PC-3 (cell line): ENCODE measurements at regions not wholly inside any gene's neighbourhood (a gene's known extent, or its start where the extent isn't known, plus 50 kb on each side); places are given as distances from the start of the nearest gene placed in this dataset.

Experiments used
- ATAC-seq: fragments of 200-7000 bp; cut with Tn5 transposase; 2 replicates; pipeline ENCODE4 v1.9.1; 2020; ENCODE audit warnings: mild to moderate bottlenecking, moderate library complexity
- BruUV-seq: library from RNA; stranded (reverse); fragments of 400-500 nt; replicated peaks from 2 replicates; lab custom pipeline; 2021; lab: Mats Ljungman, UMichigan
- CTCF ChIA-PET: fragments of 300-600 bp; sonication (Branson Sonifier 250); formaldehyde crosslinking; loops from one replicate; lab custom pipeline; 2022; ENCODE audit warnings: antibody characterized with exemption; lab: Charles Lee
- POLR2A ChIA-PET: fragments of 300-600 bp; sonication (Branson Sonifier 250); formaldehyde crosslinking; loops from one replicate; lab custom pipeline; 2022; ENCODE audit warnings: antibody characterized with exemption; ENCODE audit not compliant: unreplicated experiment; lab: Charles Lee
- DNase-seq: peaks from one replicate; pipeline ENCODE4 v3.0.0-alpha.2; 2015
- H2AFZ ChIP-seq: fragments of 300-600 bp; sonication (generic); 2 replicates; pipeline ENCODE4 v1.6.0; 2016; ENCODE audit warnings: antibody characterized with exemption, low read length
- H3F3A ChIP-seq: fragments of 300-600 bp; sonication (generic); one replicate; pipeline ENCODE4 v1.6.0; 2017; ENCODE audit warnings: antibody characterized with exemption, low read length, control low read depth, mild to moderate bottlenecking; ENCODE audit not compliant: unreplicated experiment
- H3K27ac ChIP-seq: fragments of 300-600 bp; sonication (generic); 2 replicates; pipeline ENCODE4 v1.5.1; 2016; ENCODE audit warnings: mild to moderate bottlenecking, low read length
- H3K27me3 ChIP-seq: fragments of 300-600 bp; sonication (generic); 2 replicates; pipeline ENCODE4 v1.6.1; 2016; ENCODE audit warnings: low read length, mixed read lengths
- H3K36me3 ChIP-seq: fragments of 300-600 bp; sonication (generic); 2 replicates; pipeline ENCODE4 v1.6.1; 2016; ENCODE audit warnings: low read depth, mixed run types, low read length, mixed read lengths
- H3K4me1 ChIP-seq: fragments of 300-600 bp; sonication (generic); 2 replicates; pipeline ENCODE4 v1.5.1; 2016; ENCODE audit warnings: low read length; ENCODE audit not compliant: insufficient read depth
- H3K4me2 ChIP-seq: fragments of 300-600 bp; sonication (generic); 2 replicates; pipeline ENCODE4 v1.6.0; 2016; ENCODE audit warnings: low read length
- H3K4me3 ChIP-seq: fragments of 300-600 bp; sonication (generic); 2 replicates; pipeline ENCODE4 v1.5.1; 2016; ENCODE audit warnings: mild to moderate bottlenecking, low read length, mixed read lengths
- H3K79me2 ChIP-seq: fragments of 300-600 bp; sonication (generic); 2 replicates; pipeline ENCODE4 v1.6.1; 2017; ENCODE audit warnings: low read length, mixed read lengths
- H3K9ac ChIP-seq: fragments of 300-600 bp; sonication (generic); 2 replicates; pipeline ENCODE4 v1.6.0; 2016; ENCODE audit warnings: mild to moderate bottlenecking, low read length
- H3K9me2 ChIP-seq: fragments of 300-600 bp; sonication (generic); replicated peaks from 2 replicates; pipeline ENCODE4 v1.6.1; 2016; ENCODE audit warnings: mixed run types, low read length, mixed read lengths
- H3K9me3 ChIP-seq: fragments of 300-600 bp; sonication (generic); 2 replicates; pipeline ENCODE4 v1.6.1; 2016; ENCODE audit warnings: low read length, mixed read lengths
- H4K20me1 ChIP-seq: fragments of 300-600 bp; sonication (generic); 2 replicates; pipeline ENCODE4 v1.6.1; 2016; ENCODE audit warnings: low read length, mixed read lengths
- EZH2 ChIP-seq: fragments of 300-600 bp; sonication (generic); IDR thresholded peaks from one replicate; pipeline ENCODE4 v1.6.1; 2017; ENCODE audit warnings: antibody characterized with exemption, mild to moderate bottlenecking, low read length; ENCODE audit not compliant: unreplicated experiment
- EZH2phosphoT487 ChIP-seq: fragments of 300-600 bp; sonication (generic); IDR thresholded peaks from 2 replicates; pipeline ENCODE4 v1.6.1; 2018; ENCODE audit warnings: mild to moderate bottlenecking, antibody characterized with exemption, low read length, borderline replicate concordance
- intact Hi-C: fragments of 100-400 bp; cut with micrococcal nuclease; formaldehyde crosslinking; loops from 2 replicates; pipeline ENCODE4 v1.9.0; 2023
- TF ChIP-seq, protein P1 (sequence below): fragments of 300-600 bp; sonication (generic); conservative IDR thresholded peaks from 2 replicates; pipeline ENCODE4 v1.5.1; 2017; ENCODE audit warnings: antibody characterized with exemption, low read depth, mild to moderate bottlenecking, low read length

DNA sequence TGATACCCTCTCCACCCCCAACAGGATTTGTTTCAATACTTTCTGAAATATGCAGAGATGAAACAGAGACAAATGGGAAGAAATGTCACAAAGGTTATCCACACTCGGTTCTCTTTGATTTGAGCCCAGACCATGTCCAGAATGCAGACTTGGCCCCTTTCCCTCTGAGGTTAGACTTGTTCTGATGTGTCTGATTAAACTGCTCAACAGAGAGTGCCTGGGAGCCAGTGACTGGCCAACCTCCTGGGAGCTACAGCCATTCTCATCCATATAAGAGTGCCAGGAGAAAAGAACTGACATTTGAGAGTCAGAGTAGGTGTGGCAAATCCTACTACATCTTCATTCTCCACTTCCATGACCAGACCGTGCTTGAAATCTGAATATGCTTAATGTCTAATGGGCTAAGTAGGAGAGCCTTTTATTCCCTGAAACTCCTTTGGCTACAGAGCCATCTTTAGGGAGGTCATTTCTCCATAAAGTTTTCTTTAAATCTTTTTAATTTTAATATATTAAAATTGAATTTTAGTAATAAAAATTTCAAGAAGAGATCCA is 201.4 kb downstream of the BLID start:
- no peaks in the 10 kb centered on the region for H3K9me2 ChIP-seq
- intact Hi-C loops, result no loop called here
- TF ChIP-seq EZH2 (no peak), EZH2phosphoT487 (no peak)
- TF ChIP-seq, protein P1, sequence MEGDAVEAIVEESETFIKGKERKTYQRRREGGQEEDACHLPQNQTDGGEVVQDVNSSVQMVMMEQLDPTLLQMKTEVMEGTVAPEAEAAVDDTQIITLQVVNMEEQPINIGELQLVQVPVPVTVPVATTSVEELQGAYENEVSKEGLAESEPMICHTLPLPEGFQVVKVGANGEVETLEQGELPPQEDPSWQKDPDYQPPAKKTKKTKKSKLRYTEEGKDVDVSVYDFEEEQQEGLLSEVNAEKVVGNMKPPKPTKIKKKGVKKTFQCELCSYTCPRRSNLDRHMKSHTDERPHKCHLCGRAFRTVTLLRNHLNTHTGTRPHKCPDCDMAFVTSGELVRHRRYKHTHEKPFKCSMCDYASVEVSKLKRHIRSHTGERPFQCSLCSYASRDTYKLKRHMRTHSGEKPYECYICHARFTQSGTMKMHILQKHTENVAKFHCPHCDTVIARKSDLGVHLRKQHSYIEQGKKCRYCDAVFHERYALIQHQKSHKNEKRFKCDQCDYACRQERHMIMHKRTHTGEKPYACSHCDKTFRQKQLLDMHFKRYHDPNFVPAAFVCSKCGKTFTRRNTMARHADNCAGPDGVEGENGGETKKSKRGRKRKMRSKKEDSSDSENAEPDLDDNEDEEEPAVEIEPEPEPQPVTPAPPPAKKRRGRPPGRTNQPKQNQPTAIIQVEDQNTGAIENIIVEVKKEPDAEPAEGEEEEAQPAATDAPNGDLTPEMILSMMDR, result no peak
- POLR2A ChIA-PET, result no interaction called here
- no peak for ATAC-seq
- H3K27ac ChIP-seq, result no peak overlapping the region
- H3K4me3 ChIP-seq, result no peak overlapping the region
- no peaks in the 10 kb centered on the region for H3K27me3 ChIP-seq
- H3K36me3 ChIP-seq, result no peaks in the 10 kb centered on the region
- CTCF ChIA-PET, result no interaction called here
- no peak for DNase-seq
- no peak overlapping the region for H3K4me2 ChIP-seq
- H3K9me3 ChIP-seq, result no peaks in the 10 kb centered on the region
- H3K4me1 ChIP-seq, result no peaks in the 10 kb centered on the region
- H3F3A ChIP-seq, result no peaks in the 10 kb centered on the region
- H4K20me1 ChIP-seq, result no peaks in the 10 kb centered on the region
- H3K9ac ChIP-seq, result no peak overlapping the region
- no TSS peak for BruUV-seq
- no peaks in the 10 kb centered on the region for H3K79me2 ChIP-seq
- H2AFZ ChIP-seq, result no peak overlapping the region

- BruUV-seq, result no TSS peak
- Histone ChIP-seq H3K9me3 (no peaks in the 10 kb centered on the region), H3K9me2 (no peaks in the 10 kb centered on the region), H3K9ac (no peak overlapping the region), H3K27ac (no peak overlapping the region), H3K4me1 (no peaks in the 10 kb centered on the region), H3K36me3 (no peaks in the 10 kb centered on the region), H3K4me2 (no peak overlapping the region), H3F3A (no peaks in the 10 kb centered on the region), H3K79me2 (no peaks in the 10 kb centered on the region), H3K4me3 (no peak overlapping the region), H3K27me3 (no peaks in the 10 kb centered on the region), H4K20me1 (no peaks in the 10 kb centered on the region), H2AFZ (no peak overlapping the region)
- CTCF ChIA-PET, result no interaction called here
- DNase-seq (no peak), ATAC-seq (no peak)
- TF ChIP-seq EZH2phosphoT487 (no peak), EZH2 (no peak)
- TF ChIP-seq, protein P1, result no peak
- POLR2A ChIA-PET, result no interaction called here
- intact Hi-C loops, result no loop called here
These were observed 206.4 kb downstream of the BLID start for GRCh38 chr11:121909596-121909995.

DNA sequence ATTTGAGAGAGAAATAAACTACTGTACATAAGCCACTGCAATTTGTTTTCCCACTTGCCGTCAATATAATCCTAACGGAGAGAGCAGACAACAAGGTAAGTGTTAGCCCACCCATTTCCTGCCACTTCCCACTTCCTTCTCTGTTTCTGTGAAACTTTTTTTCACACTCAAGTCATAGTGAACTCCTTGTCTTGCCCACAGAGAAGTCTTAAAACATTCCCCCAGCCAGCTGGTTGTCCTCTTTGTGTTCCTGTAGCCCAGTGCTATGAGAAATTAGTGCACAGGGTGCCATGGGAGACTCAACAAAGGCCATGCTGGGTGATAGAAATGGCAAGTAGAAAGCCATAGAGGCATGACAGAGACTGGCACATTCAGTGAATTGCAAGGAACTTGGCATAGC is 208.6 kb downstream of the BLID start:
- ChIA-PET CTCF (no interaction called here), POLR2A (no interaction called here)
- no TSS peak for BruUV-seq
- Histone ChIP-seq H3F3A (no peaks in the 10 kb centered on the region), H3K9me3 (no peaks in the 10 kb centered on the region), H3K9ac (no peak overlapping the region), H2AFZ (no peak overlapping the region), H3K4me3 (no peak overlapping the region), H3K4me1 (no peaks in the 10 kb centered on the region), H3K36me3 (no peaks in the 10 kb centered on the region), H4K20me1 (no peaks in the 10 kb centered on the region), H3K79me2 (no peaks in the 10 kb centered on the region), H3K27me3 (no peaks in the 10 kb centered on the region), H3K27ac (no peak overlapping the region), H3K9me2 (no peaks in the 10 kb centered on the region), H3K4me2 (no peak overlapping the region)
- intact Hi-C loops, result no loop called here
- no peak for ATAC-seq
- TF ChIP-seq, protein P1, result no peak
- DNase-seq, result no peak
